SU-DHL-6 (cell line): ENCODE measurements at regions not wholly inside any gene's neighbourhood (a gene's known extent, or its start where the extent isn't known, plus 50 kb on each side); places are given as distances from the start of the nearest gene placed in this dataset.

ENCODE experiments used
- EZH2phosphoT487 ChIP-seq: fragments of 200-600 bp; sonication (generic), shearing (Covaris generic); conservative IDR thresholded peaks from 2 replicates; pipeline ENCODE4 v1.6.1; 2018; ENCODE audit warnings: mild to moderate bottlenecking, antibody characterized with exemption, low read length, moderate library complexity, mixed read lengths
- TF ChIP-seq, protein P1 (sequence below): fragments of 200-600 bp; sonication (generic); IDR thresholded peaks from one replicate; pipeline ENCODE4 v1.5.1; 2017; ENCODE audit warnings: antibody characterized with exemption, mild to moderate bottlenecking, low read length, moderate library complexity; ENCODE audit not compliant: insufficient read depth, poor library complexity, severe bottlenecking

DNA sequence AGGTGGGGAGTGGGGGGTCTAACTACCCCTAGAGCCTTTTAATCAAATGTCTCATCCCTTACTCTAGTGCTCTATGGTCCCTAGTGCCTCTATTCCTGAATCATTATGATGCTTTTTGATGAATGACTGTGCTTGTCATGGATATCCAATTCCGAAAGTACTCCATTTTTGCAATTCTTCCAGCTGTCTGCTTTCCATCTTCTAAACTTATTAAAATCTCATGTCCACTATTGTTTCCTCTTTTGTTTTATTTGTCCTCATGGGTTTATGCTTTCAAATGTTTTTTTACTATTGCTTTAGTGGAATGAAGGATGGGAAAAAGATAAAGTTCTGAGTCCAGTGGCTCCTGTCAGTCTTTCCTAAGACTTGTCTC lies 77.2 kb upstream of the KCNMB2 start:
- TF ChIP-seq, protein P1, sequence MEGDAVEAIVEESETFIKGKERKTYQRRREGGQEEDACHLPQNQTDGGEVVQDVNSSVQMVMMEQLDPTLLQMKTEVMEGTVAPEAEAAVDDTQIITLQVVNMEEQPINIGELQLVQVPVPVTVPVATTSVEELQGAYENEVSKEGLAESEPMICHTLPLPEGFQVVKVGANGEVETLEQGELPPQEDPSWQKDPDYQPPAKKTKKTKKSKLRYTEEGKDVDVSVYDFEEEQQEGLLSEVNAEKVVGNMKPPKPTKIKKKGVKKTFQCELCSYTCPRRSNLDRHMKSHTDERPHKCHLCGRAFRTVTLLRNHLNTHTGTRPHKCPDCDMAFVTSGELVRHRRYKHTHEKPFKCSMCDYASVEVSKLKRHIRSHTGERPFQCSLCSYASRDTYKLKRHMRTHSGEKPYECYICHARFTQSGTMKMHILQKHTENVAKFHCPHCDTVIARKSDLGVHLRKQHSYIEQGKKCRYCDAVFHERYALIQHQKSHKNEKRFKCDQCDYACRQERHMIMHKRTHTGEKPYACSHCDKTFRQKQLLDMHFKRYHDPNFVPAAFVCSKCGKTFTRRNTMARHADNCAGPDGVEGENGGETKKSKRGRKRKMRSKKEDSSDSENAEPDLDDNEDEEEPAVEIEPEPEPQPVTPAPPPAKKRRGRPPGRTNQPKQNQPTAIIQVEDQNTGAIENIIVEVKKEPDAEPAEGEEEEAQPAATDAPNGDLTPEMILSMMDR: no peak
- no peak for TF ChIP-seq EZH2phosphoT487
